Inflammatory macrophage treated with lipopolysaccharide for 1 hour (primary cell): ENCODE measurements at regions not wholly inside any gene's neighbourhood (a gene's known extent, or its start where the extent isn't known, plus 50 kb on each side); places are given as distances from the start of the nearest gene placed in this dataset.

Experiments
- DNase-seq, 2 donors: peaks; one replicate each; pipeline ENCODE4 v3.0.0-alpha.2; 2020 to 2022

DNA sequence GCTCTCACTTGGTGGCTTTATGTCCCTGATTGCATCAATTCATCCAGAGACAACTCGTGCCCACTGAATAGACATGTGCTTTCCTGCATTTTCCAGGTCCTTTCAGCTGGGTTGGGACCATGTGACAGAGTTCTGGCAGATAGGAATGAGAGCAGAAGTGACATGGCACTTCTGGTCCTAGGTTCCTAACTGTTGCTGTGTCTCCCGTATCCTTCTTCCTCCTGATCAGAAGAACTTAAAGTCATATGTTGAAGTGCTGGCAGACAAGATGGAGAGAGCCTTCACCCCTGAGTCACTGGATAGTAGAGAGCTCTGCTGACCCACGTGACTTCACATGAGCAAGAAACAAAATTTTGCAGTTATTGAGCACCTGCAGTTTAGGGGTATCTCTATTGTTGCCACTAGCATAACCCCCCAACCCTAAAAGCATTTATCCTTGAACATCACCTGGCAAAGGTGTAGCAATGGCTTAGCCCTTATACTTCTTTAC is 80.0 kb downstream of the NREP start:
- DNase-seq: no peak

GRCh38 chr5:111676466-111676865 is 80.5 kb downstream of the NREP start:
- no peak for DNase-seq

DNA sequence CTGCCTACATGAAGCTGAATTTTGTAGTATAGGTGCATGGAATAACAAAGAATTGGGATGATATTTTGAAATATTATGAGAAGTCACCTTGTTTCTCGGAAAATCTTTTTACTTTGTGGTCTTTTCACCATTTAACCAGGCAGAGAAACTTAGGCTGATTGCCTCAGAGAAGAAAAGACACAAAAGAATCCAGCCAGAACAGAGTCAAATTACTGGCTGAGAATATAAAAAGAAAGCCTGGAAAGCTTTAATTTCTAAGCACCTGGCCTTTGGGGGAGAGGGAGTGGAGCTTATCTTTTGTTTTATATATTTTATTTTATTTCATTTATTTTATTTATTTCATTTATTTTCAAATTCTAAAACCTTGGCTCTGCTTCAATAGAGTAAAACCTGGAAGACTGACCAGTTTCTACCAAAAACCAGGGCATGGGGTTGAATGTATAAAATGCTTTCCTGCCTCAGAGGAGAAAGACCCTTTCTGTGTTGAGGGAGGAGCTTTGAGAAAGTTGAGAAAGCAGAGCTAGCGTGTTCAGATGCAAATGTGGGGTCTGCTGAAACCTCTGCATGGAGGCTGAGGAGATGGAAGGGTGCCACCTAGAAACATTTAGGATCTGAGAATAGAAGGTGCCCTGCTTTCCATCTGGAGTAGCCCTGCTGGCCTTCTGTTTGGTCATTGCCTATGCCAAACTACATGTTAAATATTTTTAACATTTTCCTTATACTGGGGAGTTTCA is 81.6 kb downstream of the NREP start:
- DNase-seq: no peak

DNA sequence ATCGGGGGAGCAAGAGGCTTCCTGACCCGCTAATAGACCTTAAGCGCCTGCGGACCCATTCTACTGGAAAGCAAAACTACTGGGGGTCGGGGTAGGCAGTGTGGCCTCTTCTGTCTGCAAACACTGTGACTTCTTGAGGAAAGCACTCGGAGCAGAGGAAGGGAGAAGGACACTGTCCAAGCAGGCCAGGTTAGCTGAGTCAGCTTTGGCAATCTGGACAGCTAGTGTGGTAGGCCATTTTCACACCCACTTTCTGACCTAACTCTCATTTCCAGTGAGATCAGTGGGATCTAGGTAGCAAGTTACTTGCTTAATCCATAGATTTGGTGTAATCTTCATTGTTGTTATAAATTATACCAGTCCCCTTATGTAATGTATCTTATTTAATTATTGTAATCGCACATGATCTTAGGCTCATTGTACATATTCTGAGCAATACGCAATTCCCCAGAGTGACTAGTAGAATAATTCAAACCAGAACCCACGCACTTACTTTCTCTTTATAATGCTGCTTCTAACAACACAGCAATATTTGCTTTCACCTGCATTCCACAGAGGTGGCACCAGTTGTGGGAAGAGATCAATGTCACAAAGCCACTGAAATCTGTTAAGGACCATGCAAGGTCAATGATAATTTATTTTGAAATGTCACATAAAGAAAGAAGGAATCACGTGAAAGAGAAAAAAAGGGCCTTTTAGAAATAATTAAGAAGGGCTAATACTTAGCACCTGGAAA is 82.9 kb downstream of the NREP start:
- DNase-seq: no peak

GRCh38 chr5:111672099-111672498 is 84.9 kb downstream of the NREP start:
- DNase-seq: no peak

DNA sequence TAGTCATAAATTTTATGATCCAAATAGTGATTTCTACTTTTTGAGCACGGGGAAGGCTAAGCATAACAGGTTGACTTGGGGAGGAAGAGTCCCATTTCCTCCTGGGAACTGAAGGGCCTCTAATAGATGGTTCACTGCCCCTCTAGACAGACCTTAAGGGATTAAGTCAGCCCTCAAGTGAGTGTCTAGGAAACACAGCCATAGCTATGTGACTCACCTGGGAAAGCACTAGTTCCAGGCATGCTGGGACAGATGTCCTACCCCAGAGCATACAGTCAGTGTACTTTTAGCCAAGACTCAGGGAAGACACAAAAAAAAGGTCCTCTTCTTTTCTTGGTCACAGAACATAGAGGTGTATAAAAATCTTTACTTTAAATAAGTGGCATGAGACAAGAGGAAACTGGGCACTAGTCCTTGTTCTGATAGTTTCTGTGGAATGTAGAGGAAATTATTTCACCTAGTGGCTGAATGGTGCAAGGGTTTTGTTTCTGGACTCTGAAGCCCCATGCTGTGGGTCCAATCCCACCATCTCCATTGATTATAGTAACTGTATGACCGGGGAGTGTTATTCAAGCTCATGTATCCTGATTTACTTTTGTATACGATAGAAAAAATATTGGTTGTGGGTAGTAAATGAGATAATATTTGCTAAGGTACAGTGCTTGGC is 86.0 kb downstream of the NREP start:
- no peak for DNase-seq

DNA sequence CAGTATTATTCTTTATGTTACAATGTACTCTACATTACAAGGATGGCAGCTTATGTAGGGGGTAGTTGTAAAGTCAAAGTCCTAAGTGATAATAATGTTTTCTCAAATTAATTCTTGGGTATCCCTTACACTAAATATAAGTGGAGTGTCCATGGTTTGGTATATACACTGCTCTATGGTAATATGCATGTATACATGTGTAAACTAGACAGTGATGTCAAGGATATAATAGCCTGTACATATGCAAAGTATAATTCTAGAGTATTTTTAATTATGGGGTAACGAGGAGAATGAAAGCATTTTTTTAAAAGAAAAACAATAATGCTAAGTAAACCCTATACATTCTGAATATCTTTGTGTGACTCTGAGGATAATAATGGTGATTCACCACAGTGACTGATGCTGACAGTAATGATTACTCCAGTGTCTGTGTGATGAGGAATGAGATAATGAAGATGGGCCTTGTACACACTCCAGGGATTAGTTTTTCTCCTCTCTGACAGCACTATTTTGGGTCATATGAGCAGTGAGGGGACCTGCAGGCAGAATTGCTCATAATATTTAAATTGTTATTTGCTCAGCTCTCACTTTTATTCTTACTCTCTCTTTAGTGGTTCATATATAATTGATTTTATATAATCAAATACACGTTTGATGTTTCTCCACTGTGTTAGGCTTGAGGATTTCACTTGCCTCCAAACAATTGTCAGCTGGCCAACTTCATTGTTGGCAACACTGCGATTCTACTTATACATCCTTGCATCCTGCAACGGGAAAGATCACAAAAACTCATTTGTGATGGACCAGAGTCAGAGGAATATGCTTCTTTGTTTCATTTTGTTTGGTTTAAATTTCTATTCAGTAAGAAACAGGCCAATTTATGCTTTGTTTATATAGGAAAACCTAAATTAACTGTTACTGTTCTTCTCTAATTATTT is 88.2 kb downstream of the NREP start:
- no peak for DNase-seq

DNA sequence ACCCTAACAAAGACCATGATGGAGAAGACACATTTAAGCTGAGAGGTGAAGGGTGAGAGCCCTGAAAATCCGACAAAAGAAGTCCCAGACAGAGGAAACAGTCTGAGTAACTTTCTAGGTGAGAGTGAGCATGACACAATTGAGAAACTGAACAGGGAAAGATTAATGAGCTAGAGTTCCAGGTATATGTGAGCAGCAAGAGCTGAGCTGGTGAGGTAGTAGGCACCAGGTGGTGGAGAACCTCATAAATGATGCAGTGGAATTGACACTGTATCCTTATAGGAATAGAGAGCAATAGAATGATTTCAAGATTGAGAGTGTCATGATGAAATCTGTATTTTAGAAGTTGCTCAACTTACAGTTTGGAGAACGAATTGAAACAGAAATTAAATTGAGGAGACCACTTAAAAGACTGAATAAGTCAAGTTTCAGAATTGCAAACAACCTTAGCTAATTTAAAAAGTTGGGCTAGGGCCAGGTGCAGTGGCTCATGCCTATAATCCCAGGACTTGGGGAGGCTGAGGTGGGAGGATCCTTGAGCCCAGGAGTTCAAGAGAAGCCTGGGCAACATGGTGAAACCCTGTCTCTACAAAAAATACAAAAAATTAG is 89.8 kb downstream of the NREP start:
- peak; percentile 5 to 13 for DNase-seq

- DNase-seq: peak in 1 of 2 donors; percentile 24
Measured at GRCh38 chr5:111656580-111656979, 100.4 kb downstream of the NREP start.

DNA sequence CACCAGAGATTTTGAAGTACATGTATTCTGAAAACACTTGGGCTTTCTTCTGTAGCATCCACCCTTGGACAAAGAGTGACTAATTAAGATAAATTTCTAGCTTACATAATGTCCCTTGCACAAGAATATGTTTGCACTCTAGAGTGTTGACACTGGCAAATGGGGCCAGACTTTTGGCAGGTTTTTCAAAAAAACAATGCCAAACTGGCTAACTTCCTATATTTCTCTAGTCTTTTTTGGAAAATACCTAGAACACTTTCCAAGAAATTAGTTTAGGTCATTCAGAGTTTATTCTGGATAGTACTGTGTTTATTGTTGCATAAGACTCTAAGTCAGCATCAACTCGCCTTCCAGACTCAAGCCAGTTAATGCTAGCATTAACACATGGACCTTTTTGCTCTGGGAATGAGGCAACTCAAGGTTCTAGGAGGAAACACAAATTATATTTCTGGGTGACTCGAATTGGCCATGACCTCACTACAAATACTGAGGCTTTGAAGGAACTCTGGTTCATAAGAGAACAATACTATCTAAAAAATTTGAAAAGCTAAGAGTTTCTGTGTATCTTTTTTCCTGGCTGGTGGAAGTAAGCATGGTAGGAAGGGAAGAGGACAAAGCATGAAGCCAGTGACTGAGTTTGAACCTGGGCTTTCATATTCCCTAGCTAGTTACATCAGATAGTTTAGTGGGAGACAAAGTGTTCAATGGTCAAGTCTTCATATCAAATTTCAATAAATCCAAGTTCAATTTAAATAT is 101.6 kb downstream of the NREP start:
- DNase-seq: peak; percentile 51 to 77

DNA sequence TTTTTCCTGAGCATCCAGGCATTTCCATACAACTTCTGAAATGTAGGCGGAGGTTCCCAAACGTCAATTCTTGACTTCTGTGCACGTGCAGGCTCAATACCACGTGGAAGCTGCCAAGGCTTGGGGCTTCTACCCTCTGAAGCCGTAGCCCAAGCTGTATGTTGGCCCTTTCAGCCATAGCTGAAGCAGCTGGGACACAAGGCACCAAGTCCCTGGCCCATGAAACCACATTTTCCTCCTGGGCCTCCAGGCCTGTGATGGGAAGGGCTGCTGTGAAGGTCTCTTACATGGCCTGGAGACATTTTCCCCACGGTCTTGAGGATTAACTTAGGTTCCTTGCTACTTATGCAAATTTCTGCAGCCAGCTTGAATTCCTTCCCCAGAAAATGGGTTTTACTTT is 103.6 kb downstream of the NREP start:
- no peak for DNase-seq

DNA sequence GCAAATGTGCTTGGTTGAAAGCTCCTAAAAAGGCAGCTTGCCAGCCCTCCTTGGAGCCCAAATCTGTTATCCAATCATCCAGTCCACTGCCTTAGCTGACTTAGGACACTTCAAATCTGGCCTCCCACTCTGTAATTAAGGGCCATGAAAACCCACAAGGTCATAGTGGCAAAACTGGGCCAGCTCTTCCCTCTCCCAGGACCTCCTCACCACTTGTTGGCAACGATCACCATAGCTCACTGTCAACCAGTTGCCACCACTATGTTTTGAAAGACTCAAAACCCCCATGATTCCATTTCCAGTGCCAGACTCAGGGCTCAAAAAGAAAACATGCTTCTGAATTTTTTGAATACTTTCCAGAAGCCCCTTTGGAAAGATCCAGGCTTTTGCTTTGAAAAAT is 107.5 kb downstream of the NREP start:
- DNase-seq: no peak

DNA sequence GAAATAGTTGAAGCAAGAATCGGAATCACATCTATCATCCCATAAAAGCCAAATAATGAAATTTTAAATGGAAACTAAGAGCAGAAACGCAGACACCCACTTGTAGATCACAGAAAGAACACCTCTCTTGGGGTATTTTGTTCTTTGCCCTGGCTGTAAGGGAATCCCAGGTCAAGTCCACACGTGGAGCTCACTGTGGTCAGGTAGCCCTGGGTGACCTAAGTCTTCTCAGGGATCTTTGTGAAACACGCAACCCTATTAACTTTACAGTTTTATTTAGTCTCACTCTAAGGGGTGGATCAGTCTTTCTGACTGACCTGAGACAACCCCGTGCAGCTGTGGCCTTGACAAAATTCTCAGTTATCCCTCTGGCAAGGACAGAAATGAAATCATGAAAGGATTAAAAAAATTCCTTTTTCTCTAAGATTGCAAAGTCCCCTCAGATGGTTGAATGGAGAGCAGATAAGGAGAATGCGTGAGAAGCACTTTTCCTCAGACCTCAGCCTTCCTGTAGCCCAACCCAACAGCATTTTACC is 111.6 kb downstream of the NREP start:
- DNase-seq: no peak

DNA sequence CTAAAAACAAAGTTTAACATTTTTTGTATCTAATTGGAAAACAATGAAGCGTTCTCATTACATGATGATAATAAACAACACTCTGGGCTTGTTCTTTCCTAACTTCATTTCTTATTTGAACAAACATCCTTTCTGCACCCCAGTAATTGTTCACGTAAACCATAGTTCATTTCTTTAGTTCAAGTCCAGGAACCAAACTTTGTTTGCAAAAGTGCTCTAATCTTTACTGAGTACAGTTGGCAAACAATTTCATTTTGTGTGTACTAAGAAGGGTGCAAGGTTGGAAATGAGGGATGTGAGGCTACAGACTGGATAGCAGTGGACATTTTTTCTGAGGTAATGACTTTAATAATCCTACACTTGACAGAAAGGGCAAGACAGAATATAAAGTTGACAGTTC is 113.5 kb downstream of the NREP start:
- no peak for DNase-seq

DNA sequence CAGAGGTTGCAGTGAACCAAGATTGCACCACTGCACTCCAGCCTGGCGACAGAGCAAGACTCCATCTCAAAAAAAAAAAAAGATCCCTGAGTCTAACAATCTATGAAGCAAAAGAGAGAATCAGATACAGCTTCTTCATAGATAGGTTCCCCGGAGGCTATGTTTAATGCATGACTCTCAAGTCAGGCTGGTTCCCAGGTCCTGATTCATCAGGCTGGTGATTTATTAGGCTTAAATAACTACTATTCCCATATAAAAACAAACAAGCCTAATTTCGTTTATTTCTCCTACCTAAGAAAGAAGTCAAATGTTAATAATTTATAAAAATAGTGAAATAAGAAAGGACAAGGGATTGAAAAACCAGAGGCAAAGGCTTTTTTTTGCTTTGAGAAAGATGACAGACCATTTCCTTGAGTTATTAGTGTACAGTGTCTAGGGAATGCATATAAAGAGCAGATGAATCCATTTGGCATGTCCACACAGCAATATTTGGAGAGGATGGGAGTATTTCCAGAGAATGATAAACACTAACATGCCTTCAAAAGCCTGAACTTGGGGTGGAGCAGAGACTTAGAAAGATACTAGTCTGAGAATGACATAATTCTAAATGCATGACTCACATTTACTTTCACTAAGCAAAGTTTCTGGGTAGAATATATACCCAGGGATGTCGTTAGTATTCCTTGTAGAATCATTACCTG is 115.3 kb downstream of the NREP start:
- DNase-seq: no peak

DNA sequence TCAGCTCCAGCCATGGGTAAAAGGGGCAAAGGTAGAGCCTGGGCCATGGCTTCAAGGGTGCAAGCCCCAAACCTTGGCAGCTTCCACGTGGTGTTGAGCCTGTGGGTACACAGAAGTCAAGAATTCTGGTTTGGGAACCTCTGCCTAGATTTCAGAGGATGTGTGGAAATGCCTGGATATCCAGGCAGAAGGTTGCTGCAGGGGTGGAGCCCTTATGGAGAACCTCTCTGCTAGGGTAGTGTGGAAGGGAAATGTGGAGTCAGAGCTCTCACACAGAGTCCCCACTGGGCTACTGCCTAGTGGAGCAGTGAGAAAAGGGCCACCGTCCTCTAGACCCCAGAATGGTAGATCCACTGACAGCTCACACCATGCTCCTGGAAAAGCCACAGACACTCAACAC is 117.1 kb downstream of the NREP start:
- no peak for DNase-seq

GRCh38 chr5:111636736-111637135 is 120.3 kb downstream of the NREP start:
- DNase-seq: no peak

GRCh38 chr5:111635916-111636570 is 121.0 kb downstream of the NREP start:
- DNase-seq: no peak

- DNase-seq: no peak
Measured at GRCh38 chr5:111635151-111635902, 121.7 kb downstream of the NREP start.
